Uterus (tissue), 3 donors: ENCODE measurements at regions not wholly inside any gene's neighbourhood (a gene's known extent, or its start where the extent isn't known, plus 50 kb on each side); places are given as distances from the start of the nearest gene placed in this dataset.

ENCODE experiments used
- DNase-seq, 2 donors: peaks; one replicate each; pipeline ENCODE4 v3.0.0-alpha.2; 2019 to 2020
- H3K27ac ChIP-seq, 2 donors: fragments of 200-600 bp; sonication (generic); 1 replicate in 1 of 2; 2 replicates in 1 of 2; pipeline ENCODE4 v1.5.1; 2016 to 2018
- H3K27me3 ChIP-seq, 2 donors: fragments of 200-600 bp; sonication (generic); one replicate each; pipeline ENCODE4 v1.5.1; 2018 to 2019; ENCODE audit warnings: control low read depth in 1 of 2
- H3K36me3 ChIP-seq, 2 donors: fragments of 200-600 bp; sonication (generic); one replicate each; pipeline ENCODE4 v1.5.1; 2019; ENCODE audit warnings: control low read depth in 1 of 2
- H3K4me1 ChIP-seq, 2 donors: fragments of 200-600 bp; sonication (generic); one replicate each; pipeline ENCODE4 v1.5.1; 2018 to 2019; ENCODE audit warnings: control low read depth in 1 of 2
- H3K4me3 ChIP-seq, 2 donors: fragments of 200-600 bp; sonication (generic); 1 replicate in 1 of 2; 2 replicates in 1 of 2; pipeline ENCODE4 v1.5.1; 2018 to 2019; ENCODE audit warnings: mild to moderate bottlenecking in 1 of 2
- H3K9me3 ChIP-seq, 2 donors: fragments of 200-600 bp; sonication (generic); one replicate each; pipeline ENCODE4 v1.5.1; 2019; ENCODE audit warnings: control low read depth in 1 of 2
- CTCF ChIP-seq, 4 experiments: fragments of 200-600 bp in 2 of 4; fragments of 450-650 bp in 2 of 4; sonication (generic) in 2 of 4; IDR thresholded peaks; one replicate each; pipeline ENCODE4 v1.5.1; 2016 to 2019; ENCODE audit warnings: antibody characterized with exemption in 4 of 4, mild to moderate bottlenecking in 2 of 4, moderate library complexity in 1 of 4
- POLR2A ChIP-seq, 2 donors: fragments of 450-650 bp; IDR thresholded peaks; one replicate each; pipeline ENCODE4 v1.6.1; 2016; ENCODE audit warnings: antibody characterized with exemption in 2 of 2, mild to moderate bottlenecking in 1 of 2, moderate library complexity in 1 of 2
- intact Hi-C: fragments of 100-400 bp; cut with DNase I; formaldehyde crosslinking; loops from one replicate; pipeline ENCODE4 v1.15.1; 2023; ENCODE audit warnings: low total_unique reads
- donor health status: DM: yes; HTN: yes; CAD: no.

- peaks cover 0 to 4% of the 10 kb centered on the region in 2 donors for H3K4me1 ChIP-seq
- no peak overlapping the region for H3K27ac ChIP-seq
- no peak for DNase-seq
- no peaks in the 10 kb centered on the region for H3K9me3 ChIP-seq
- intact Hi-C loops = no loop called here
- no peak for TF ChIP-seq POLR2A (IDR thresholded peaks at IDR 0.05)
- TF ChIP-seq CTCF (IDR thresholded peaks at IDR 0.05) = no peak
- no peaks in the 10 kb centered on the region for H3K36me3 ChIP-seq
- H3K4me3 ChIP-seq = no peak overlapping the region
- no peaks in the 10 kb centered on the region for H3K27me3 ChIP-seq
Measured at GRCh38 chr13:50610238-50610637, 233.3 kb downstream of the DLEU7 start.

DNA sequence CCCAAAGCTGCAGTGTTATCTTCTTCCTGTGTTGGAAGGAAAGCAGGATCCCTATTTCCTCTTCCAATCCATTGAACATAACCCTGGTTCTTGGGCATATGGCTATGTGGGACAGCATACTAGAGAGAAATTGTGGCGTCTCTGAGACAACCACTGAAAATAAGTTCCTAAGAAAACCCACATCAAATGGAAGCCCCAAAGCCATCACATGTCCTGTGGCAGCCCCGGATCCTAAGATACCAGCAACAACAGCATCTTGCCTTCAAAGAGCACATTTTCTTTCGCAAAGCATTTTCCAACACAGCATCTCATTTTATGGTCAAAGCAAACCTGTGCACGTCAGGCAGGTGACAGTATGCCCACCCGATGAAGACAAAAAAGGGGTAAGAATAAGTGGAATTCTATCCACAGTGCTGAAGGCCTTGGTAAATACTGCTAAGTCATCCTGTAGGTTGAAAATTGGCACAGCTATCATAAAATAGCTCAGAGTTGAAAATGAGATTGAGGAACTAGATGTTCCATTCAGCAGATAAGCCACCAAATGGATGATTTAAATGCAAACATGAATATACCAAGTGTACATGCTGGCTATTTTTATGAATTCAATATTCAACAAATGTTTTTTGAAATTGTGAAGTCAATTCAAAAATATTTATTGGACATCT, 232.2 kb downstream of the DLEU7 start:
- Histone ChIP-seq H3K27ac (no peak overlapping the region), H3K36me3 (no peaks in the 10 kb centered on the region), H3K27me3 (no peaks in the 10 kb centered on the region), H3K4me3 (no peak overlapping the region), H3K4me1 (peaks cover 0 to 4% of the 10 kb centered on the region in 2 donors), H3K9me3 (no peaks in the 10 kb centered on the region)
- DNase-seq = no peak
- no peak for TF ChIP-seq CTCF (IDR thresholded peaks at IDR 0.05)
- no peak for TF ChIP-seq POLR2A (IDR thresholded peaks at IDR 0.05)
- intact Hi-C loops = no loop called here

DNA sequence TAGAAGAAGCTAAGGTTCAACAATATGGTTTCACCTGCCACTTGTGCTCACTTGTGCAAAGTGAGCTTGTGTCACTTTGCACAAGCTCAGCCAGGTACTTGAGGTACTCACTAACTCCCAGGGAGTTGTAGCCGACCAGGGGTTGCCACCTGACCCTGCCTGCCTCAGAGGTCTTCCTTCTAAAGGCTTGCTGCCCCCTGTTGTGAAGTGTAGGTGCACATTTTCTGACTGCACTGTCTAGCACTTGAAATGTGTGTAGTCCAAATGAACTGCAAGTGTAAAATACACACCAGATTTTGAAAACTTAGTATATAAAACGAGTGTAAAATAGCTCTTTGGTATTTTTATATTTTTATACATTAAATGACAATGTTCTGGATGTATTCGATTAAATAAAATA, 230.8 kb downstream of the DLEU7 start:
- H3K4me1 ChIP-seq = peaks cover 0 to 4% of the 10 kb centered on the region in 2 donors
- H3K27me3 ChIP-seq = no peaks in the 10 kb centered on the region
- no peak for TF ChIP-seq CTCF (IDR thresholded peaks at IDR 0.05)
- no peak for TF ChIP-seq POLR2A (IDR thresholded peaks at IDR 0.05)
- H3K9me3 ChIP-seq = no peaks in the 10 kb centered on the region
- no peak overlapping the region for H3K27ac ChIP-seq
- DNase-seq = no peak
- intact Hi-C loops = no loop called here
- H3K36me3 ChIP-seq = no peaks in the 10 kb centered on the region
- no peak overlapping the region for H3K4me3 ChIP-seq

- intact Hi-C loops = no loop called here
- Histone ChIP-seq H3K36me3 (no peaks in the 10 kb centered on the region), H3K4me1 (peaks cover 0 to 4% of the 10 kb centered on the region in 2 donors), H3K4me3 (no peak overlapping the region), H3K27me3 (no peaks in the 10 kb centered on the region), H3K27ac (no peak overlapping the region), H3K9me3 (no peaks in the 10 kb centered on the region)
- TF ChIP-seq POLR2A (IDR thresholded peaks at IDR 0.05) (no peak), CTCF (IDR thresholded peaks at IDR 0.05) (no peak)
- DNase-seq = no peak
Measured at GRCh38 chr13:50613356-50613831, 230.1 kb downstream of the DLEU7 start.

DNA sequence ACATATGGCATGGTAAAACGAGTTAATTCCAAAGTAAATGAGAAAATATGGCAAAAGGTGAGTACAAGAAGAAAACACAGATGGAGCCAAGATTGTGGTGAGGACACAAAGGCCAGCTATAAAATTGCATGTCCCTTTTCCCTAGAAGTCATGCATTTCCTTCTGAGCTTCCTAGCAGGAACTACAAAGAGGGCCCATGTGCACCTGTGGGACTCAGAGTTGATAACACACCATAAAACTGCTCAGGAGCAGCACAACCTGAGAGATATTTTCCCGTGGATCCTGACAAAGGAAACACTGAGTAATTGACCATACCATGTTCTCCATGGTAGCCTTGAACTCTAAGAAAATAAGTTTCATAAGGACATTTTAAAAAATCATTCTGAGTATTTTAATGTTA, 228.3 kb downstream of the DLEU7 start:
- Histone ChIP-seq H3K9me3 (no peaks in the 10 kb centered on the region), H3K4me1 (no peaks in the 10 kb centered on the region), H3K27ac (no peak overlapping the region), H3K27me3 (no peaks in the 10 kb centered on the region), H3K4me3 (no peak overlapping the region), H3K36me3 (no peaks in the 10 kb centered on the region)
- no peak for TF ChIP-seq CTCF (IDR thresholded peaks at IDR 0.05)
- no peak for TF ChIP-seq POLR2A (IDR thresholded peaks at IDR 0.05)
- intact Hi-C loops = no loop called here
- no peak for DNase-seq
